H1 (cell line): ENCODE measurements at regions not wholly inside any gene's neighbourhood (a gene's known extent, or its start where the extent isn't known, plus 50 kb on each side); places are given as distances from the start of the nearest gene placed in this dataset.

ENCODE experiments used
- CTCF ChIA-PET: fragments of 300-600 bp; sonication (Branson Sonifier 250); formaldehyde crosslinking; loops from one replicate; lab custom pipeline; 2021; ENCODE audit not compliant: partially characterized antibody; lab: Charles Lee
- POLR2A ChIA-PET: fragments of 300-600 bp; sonication (Branson Sonifier 250); formaldehyde crosslinking; loops from one replicate; lab custom pipeline; 2021; ENCODE audit warnings: inconsistent platforms; ENCODE audit not compliant: partially characterized antibody; lab: Charles Lee
- DNase-seq, 2 experiments: peaks; one replicate each; pipeline versions ENCODE4 v3.0.0 to v3.0.0-alpha.2; 2010 to 2022; ENCODE audit warnings: low spot score in 2 of 2, low read depth in 1 of 2, mixed read lengths in 1 of 2
- FAIRE-seq: peaks from 2 replicates; lab custom pipeline; 2011; peaks lifted over from hg19 to GRCh38; lab: Jason Lieb, UNC
- H2AFZ ChIP-seq: 2 replicates; pipeline ENCODE4 v1.8.1; 2012; ENCODE audit warnings: low read length, inconsistent platforms
- H2AK5ac ChIP-seq: 2 replicates; pipeline ENCODE4 v1.6.1; 2013; ENCODE audit warnings: low read depth, low read length
- H2BK120ac ChIP-seq: replicated peaks from 2 replicates; pipeline ENCODE3; 2013; ENCODE audit warnings: low read depth, low read length, inconsistent platforms
- H2BK12ac ChIP-seq: 2 replicates; pipeline ENCODE4 v1.6.1; 2013; ENCODE audit warnings: low read depth, low read length
- H2BK15ac ChIP-seq: 2 replicates; pipeline ENCODE4 v1.6.1; 2013; ENCODE audit warnings: low read length
- H2BK20ac ChIP-seq: 2 replicates; pipeline ENCODE4 v1.6.1; 2013; ENCODE audit warnings: low read length
- H2BK5ac ChIP-seq: 2 replicates; pipeline ENCODE4 v1.6.1; 2013; ENCODE audit warnings: low read depth, low read length
- H3K14ac ChIP-seq: 2 replicates; pipeline ENCODE4 v1.6.1; 2013; ENCODE audit warnings: inconsistent platforms; ENCODE audit not compliant: insufficient read length
- H3K18ac ChIP-seq: 2 replicates; pipeline ENCODE4 v1.6.1; 2013; ENCODE audit warnings: low read length; ENCODE audit errors: extremely low read depth
- H3K23ac ChIP-seq: 2 replicates; pipeline ENCODE4 v1.6.1; 2013; ENCODE audit warnings: inconsistent platforms; ENCODE audit not compliant: insufficient read length
- H3K23me2 ChIP-seq: 2 replicates; pipeline ENCODE4 v1.6.1; 2013; ENCODE audit warnings: low read depth, low read length
- H3K27ac ChIP-seq: 2 replicates; pipeline ENCODE4 v1.6.1; 2011; ENCODE audit warnings: low read depth, low read length, inconsistent platforms
- H3K27me3 ChIP-seq, 4 experiments: replicated peaks in 1 of 4; 1 replicate in 1 of 4; 2 replicates in 3 of 4; pipeline versions ENCODE4 v1.6.1 to v1.8.1; 2011 to 2013; ENCODE audit warnings: low read length in 3 of 4, mild to moderate bottlenecking in 3 of 4, inconsistent platforms in 2 of 4, mixed read lengths in 2 of 4, moderate library complexity in 1 of 4; ENCODE audit not compliant: control insufficient read depth in 3 of 4, insufficient read depth in 3 of 4; ENCODE audit errors: extremely low read depth in 1 of 4
- H3K36me3 ChIP-seq, 4 experiments: 2 replicates each; pipeline versions ENCODE4 v1.6.1 to v1.8.1; 2011 to 2013; ENCODE audit warnings: mild to moderate bottlenecking in 4 of 4, low read length in 3 of 4, moderate library complexity in 2 of 4, control low read depth in 1 of 4, inconsistent platforms in 1 of 4; ENCODE audit not compliant: insufficient read depth in 4 of 4, control insufficient read depth in 2 of 4
- H3K4ac ChIP-seq: replicated peaks from 2 replicates; pipeline ENCODE3; 2013; ENCODE audit warnings: low read length, low read depth, mixed read lengths, inconsistent platforms; ENCODE audit not compliant: insufficient read length
- H3K4me1 ChIP-seq, 4 experiments: replicated peaks in 1 of 4; 1 replicate in 1 of 4; 2 replicates in 3 of 4; pipeline versions ENCODE4 v1.6.1 to v1.8.1; 2011 to 2013; ENCODE audit warnings: low read length in 3 of 4, inconsistent platforms in 2 of 4, mixed read lengths in 1 of 4; ENCODE audit not compliant: insufficient read depth in 4 of 4, control insufficient read depth in 3 of 4
- H3K4me2 ChIP-seq, 2 experiments: 2 replicates each; pipeline versions ENCODE4 v1.6.1 to v1.8.1; 2011 to 2013; ENCODE audit warnings: low read depth in 2 of 2, low read length in 2 of 2, control low read depth in 1 of 2, inconsistent platforms in 1 of 2, mild to moderate bottlenecking in 1 of 2; ENCODE audit not compliant: insufficient read depth in 1 of 2
- H3K4me3 ChIP-seq, 4 experiments: fragments of 200-600, 300-600 bp in 1 of 4; sonication (generic), shearing (Covaris generic), sonication (Bioruptor Twin) in 1 of 4; 2 replicates each; pipeline versions ENCODE4 v1.5.1 to v1.8.1; 2011 to 2016; ENCODE audit warnings: low read length in 4 of 4, low read depth in 3 of 4, control low read depth in 2 of 4, inconsistent platforms in 2 of 4, mild to moderate bottlenecking in 2 of 4, mixed read lengths in 1 of 4, moderate library complexity in 1 of 4; ENCODE audit not compliant: insufficient read depth in 2 of 4; ENCODE audit errors: extremely low read depth in 1 of 4
- H3K56ac ChIP-seq: replicated peaks from 2 replicates; pipeline ENCODE3; 2013; ENCODE audit warnings: low read depth, mild to moderate bottlenecking, mixed read lengths, low read length, inconsistent platforms; ENCODE audit not compliant: insufficient read length
- H3K79me1 ChIP-seq: 2 replicates; pipeline ENCODE4 v1.6.1; 2013; ENCODE audit warnings: low read depth, low read length, control low read depth
- H3K79me2 ChIP-seq, 2 experiments: 2 replicates each; pipeline versions ENCODE4 v1.6.1 to v1.8.1; 2012 to 2013; ENCODE audit warnings: low read length in 2 of 2, mild to moderate bottlenecking in 2 of 2, inconsistent platforms in 1 of 2; ENCODE audit not compliant: insufficient read depth in 2 of 2, control insufficient read depth in 1 of 2
- H3K9ac ChIP-seq, 4 experiments: replicated peaks in 1 of 4; 1 replicate in 1 of 4; 2 replicates in 3 of 4; pipeline versions ENCODE4 v1.6.1 to v1.8.1; 2011 to 2013; ENCODE audit warnings: low read depth in 3 of 4, low read length in 3 of 4, control low read depth in 2 of 4, mild to moderate bottlenecking in 2 of 4, moderate library complexity in 2 of 4, inconsistent platforms in 1 of 4; ENCODE audit errors: extremely low read depth in 1 of 4
- H3K9me3 ChIP-seq, 2 experiments: 2 replicates each; pipeline versions ENCODE4 v1.6.1 to v1.8.1; 2012 to 2013; ENCODE audit warnings: mild to moderate bottlenecking in 2 of 2, moderate library complexity in 2 of 2, control low read depth in 1 of 2, inconsistent platforms in 1 of 2, low read depth in 1 of 2, low read length in 1 of 2, mixed read lengths in 1 of 2; ENCODE audit not compliant: insufficient read depth in 2 of 2
- H4K20me1 ChIP-seq, 2 experiments: replicated peaks in 1 of 2; 2 replicates each; pipeline versions ENCODE3 to v1.8.1; 2011 to 2013; ENCODE audit warnings: inconsistent platforms in 2 of 2, low read length in 2 of 2, mild to moderate bottlenecking in 1 of 2; ENCODE audit not compliant: insufficient read depth in 2 of 2, control insufficient read depth in 1 of 2
- H4K5ac ChIP-seq: 2 replicates; pipeline ENCODE4 v1.6.1; 2013; ENCODE audit warnings: low read length, low read depth, mixed read lengths, inconsistent platforms; ENCODE audit not compliant: insufficient read length
- H4K8ac ChIP-seq: 2 replicates; pipeline ENCODE4 v1.8.0; 2013; ENCODE audit warnings: mild to moderate bottlenecking, moderate library complexity, low read length, inconsistent platforms; ENCODE audit not compliant: insufficient read depth; ENCODE audit errors: extremely low read depth
- H4K91ac ChIP-seq: replicated peaks from 2 replicates; pipeline ENCODE3; 2013; ENCODE audit warnings: low read length, mixed read lengths, inconsistent platforms; ENCODE audit not compliant: insufficient read length
- CHD1 ChIP-seq: IDR thresholded peaks from 2 replicates; pipeline ENCODE4 v1.6.1; 2012; ENCODE audit warnings: low read depth, low read length, improper control_type of control experiment
- CREB1 ChIP-seq: IDR thresholded peaks from 2 replicates; pipeline ENCODE4 v1.6.1; 2012; ENCODE audit warnings: inconsistent platforms
- GTF2F1 ChIP-seq: IDR thresholded peaks from 2 replicates; pipeline ENCODE4 v1.6.1; 2012; ENCODE audit warnings: low read depth, low read length, improper control_type of control experiment, borderline replicate concordance
- HDAC6 ChIP-seq: IDR thresholded peaks from one replicate; pipeline ENCODE4 v1.7.1; 2012; ENCODE audit warnings: low read depth, mild to moderate bottlenecking, inconsistent platforms, low read length, moderate library complexity
- JUN ChIP-seq: IDR thresholded peaks from 2 replicates; pipeline ENCODE4 v1.6.1; 2011; ENCODE audit warnings: low read depth, mild to moderate bottlenecking, improper control_type of control experiment, low read length
- KDM1A ChIP-seq: fragments of 200-600, 300-600 bp; sonication (generic); IDR thresholded peaks from 2 replicates; pipeline ENCODE4 v1.7.1; 2016; ENCODE audit warnings: mild to moderate bottlenecking, low read length, borderline replicate concordance
- NANOG ChIP-seq: IDR thresholded peaks from 2 replicates; pipeline ENCODE4 v1.6.1; 2011; ENCODE audit warnings: low read length, low read depth, mild to moderate bottlenecking, inconsistent platforms; ENCODE audit not compliant: insufficient read depth, poor library complexity, severe bottlenecking
- POLR2AphosphoS5 ChIP-seq: IDR thresholded peaks from 2 replicates; pipeline ENCODE4 v1.6.1; 2011; ENCODE audit warnings: low read depth, low read length
- SIN3A ChIP-seq, 2 experiments: IDR thresholded peaks in 1 of 2; conservative IDR thresholded peaks in 1 of 2; 2 replicates each; pipeline ENCODE4 v1.6.1; 2011 to 2012; ENCODE audit warnings: low read length in 2 of 2, improper control_type of control experiment in 1 of 2, low read depth in 1 of 2, mild to moderate bottlenecking in 1 of 2
- SIRT6 ChIP-seq: IDR thresholded peaks from one replicate; pipeline ENCODE4 v1.7.1; 2012; ENCODE audit warnings: low read length, inconsistent platforms
- TAF1 ChIP-seq: IDR thresholded peaks from 2 replicates; pipeline ENCODE4 v1.6.1; 2011; ENCODE audit warnings: mild to moderate bottlenecking, low read depth, low read length
- TBP ChIP-seq: IDR thresholded peaks from 2 replicates; pipeline ENCODE4 v1.6.1; 2011; ENCODE audit warnings: low read depth, low read length, improper control_type of control experiment
- WGBS, 2 experiments: shearing (Covaris generic) in 1 of 2; methylation state at CpG; one replicate each; pipeline versions ENCODE4 v1.1.6 to v1.1.7; 2013 to 2015; ENCODE audit warnings: low lambda C conversion rate in 2 of 2, mixed read lengths in 2 of 2, inconsistent platforms in 1 of 2, low coverage in 1 of 2, missing lambda C conversion rate in 1 of 2; ENCODE audit not compliant: insufficient replicate concordance in 2 of 2, insufficient coverage in 1 of 2, insufficient read length in 1 of 2; ENCODE audit errors: extremely low coverage in 1 of 2, missing lambda C conversion rate in 1 of 2; 5-methylcytosine and 5-hydroxymethylcytosine counted together
- TF ChIP-seq, protein P1 (sequence below): IDR thresholded peaks from 2 replicates; pipeline ENCODE4 v1.6.1; 2011; ENCODE audit warnings: low read depth, mild to moderate bottlenecking, low read length; ENCODE audit not compliant: insufficient read depth

GRCh38 chr16:79797486-79797885, 196.9 kb upstream of the MAF start:
- FAIRE-seq = no peak
- CTCF ChIA-PET = interaction anchor here (0.6 to 1.3 kb wide), 3 partner anchors 21 to 58 kb away, joined by 3 to 4 read pairs (median 3); no protein-coding TSS in a partner anchor

More at GRCh38 chr16:79797486-79797885, 196.9 kb upstream of the MAF start:
- Histone ChIP-seq H2BK15ac (no peak overlapping the region), H4K8ac (no peak overlapping the region), H4K5ac (no peak overlapping the region), H2BK20ac (no peak overlapping the region), H3K14ac (no peak overlapping the region), H4K20me1 (no peaks in the 10 kb centered on the region), H2BK5ac (no peak overlapping the region), H3K4ac (no peak overlapping the region), H2BK12ac (no peak overlapping the region), H2AFZ (no peak overlapping the region), H3K4me3 (no peak overlapping the region), H2BK120ac (no peak overlapping the region), H3K9ac (no peak overlapping the region), H3K79me1 (no peaks in the 10 kb centered on the region), H3K23ac (no peak overlapping the region), H4K91ac (no peak overlapping the region), H3K18ac (no peak overlapping the region), H3K4me1 (no peaks in the 10 kb centered on the region), H3K27ac (no peak overlapping the region), H2AK5ac (no peak overlapping the region), H3K79me2 (no peaks in the 10 kb centered on the region), H3K9me3 (no peaks in the 10 kb centered on the region), H3K4me2 (no peak overlapping the region), H3K23me2 (no peaks in the 10 kb centered on the region), H3K36me3 (no peaks in the 10 kb centered on the region), H3K27me3 (no peaks in the 10 kb centered on the region), H3K56ac (no peak overlapping the region)
- POLR2A ChIA-PET = no interaction called here
- TF ChIP-seq TAF1 = no peak
- TF ChIP-seq JUN = no peak
- TF ChIP-seq KDM1A = no peak
- TF ChIP-seq SIRT6 = no peak
- TF ChIP-seq CHD1 = no peak
- TF ChIP-seq SIN3A (conservative IDR thresholded peaks at IDR 0.05 in 1 of 2, IDR thresholded peaks at IDR 0.05 in 1 of 2; ENCODE audit: low read depth in 1 of 2, low read length in 2 of 2) = no peak
- TF ChIP-seq, protein P1, sequence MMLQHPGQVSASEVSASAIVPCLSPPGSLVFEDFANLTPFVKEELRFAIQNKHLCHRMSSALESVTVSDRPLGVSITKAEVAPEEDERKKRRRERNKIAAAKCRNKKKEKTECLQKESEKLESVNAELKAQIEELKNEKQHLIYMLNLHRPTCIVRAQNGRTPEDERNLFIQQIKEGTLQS = no peak
- no peak for TF ChIP-seq POLR2AphosphoS5
- TF ChIP-seq CREB1 = no peak
- no peak for TF ChIP-seq HDAC6
- no peak for TF ChIP-seq NANOG
- TF ChIP-seq TBP = no peak
- no peak for TF ChIP-seq GTF2F1
- no peak for DNase-seq
- 94% methylated on average over 8 of the region's 8 CpGs; no CpG with 5 or more reads in 1 of the 2 experiments for WGBS, 2 experiments
